ENCODE measurements at regions not wholly inside any gene's neighbourhood (a gene's known extent, or its start where the extent isn't known, plus 50 kb on each side); places are given as distances from the start of the nearest gene placed in this dataset.
A peak's percentile ranks its signal among the peaks of the same experiment; 100 is the strongest.

GRCh38 chr22:46069521-46070214, 80.7 kb upstream of the PPARA start:
- peak; percentile 81 to 94 for DNase-seq (ENCODE audit: low spot score in 2 of 2)
- TF ChIP-seq CTCF (IDR thresholded peaks at IDR 0.05): no peak
- TF ChIP-seq POLR2AphosphoS5 (IDR thresholded peaks at IDR 0.05): peak; percentile 9 to 62 (median 33)
- TF ChIP-seq EP300 (IDR thresholded peaks at IDR 0.05): no peak
- TF ChIP-seq POLR2A (IDR thresholded peaks at IDR 0.05): peak in 1 of 2 donors; percentile 66
- WGBS: 3% methylated on average over 23 of the region's 24 CpGs
- peak overlapping the region; percentile 98 for H3K27ac ChIP-seq
- H3K4me1 ChIP-seq: peaks cover 48% of the 10 kb centered on the region
- no peaks in the 10 kb centered on the region for H3K36me3 ChIP-seq
- peak overlapping the region; percentile 79 for H3K4me3 ChIP-seq
- H3K27me3 ChIP-seq: no peaks in the 10 kb centered on the region
- no peaks in the 10 kb centered on the region for H3K9me3 ChIP-seq

- H3K9me3 ChIP-seq: no peaks in the 10 kb centered on the region
- H3K27me3 ChIP-seq: no peaks in the 10 kb centered on the region
- TF ChIP-seq POLR2A (IDR thresholded peaks at IDR 0.05) (peak in 1 of 2 donors; percentile 6), CTCF (IDR thresholded peaks at IDR 0.05) (no peak), POLR2AphosphoS5 (IDR thresholded peaks at IDR 0.05) (peak in 2 of 3 donors; percentile 31 to 65)
- peak overlapping the region; percentile 98 for H3K27ac ChIP-seq
- 0% methylated on average over 21 of the region's 57 CpGs for WGBS
- H3K4me1 ChIP-seq: peaks cover 48% of the 10 kb centered on the region
- peak; percentile 94 for DNase-seq (ENCODE audit: low spot score in 2 of 2)
- peak overlapping the region; percentile 79 for H3K4me3 ChIP-seq
- no peaks in the 10 kb centered on the region for H3K36me3 ChIP-seq
These were observed 80.0 kb upstream of the PPARA start for GRCh38 chr22:46070215-46070802.

GRCh38 chr22:46070803-46071450, 79.4 kb upstream of the PPARA start:
- peak overlapping the region; percentile 98 for H3K27ac ChIP-seq
- peak overlapping the region; percentile 79 for H3K4me3 ChIP-seq
- no CpG with 5 or more reads among the region's 112 CpGs for WGBS
- no peaks in the 10 kb centered on the region for H3K36me3 ChIP-seq
- peaks cover 48% of the 10 kb centered on the region for H3K4me1 ChIP-seq
- no peaks in the 10 kb centered on the region for H3K9me3 ChIP-seq
- DNase-seq (ENCODE audit: low spot score in 2 of 2): peak in 1 of 2 donors; percentile 79
- no peak for TF ChIP-seq POLR2A (IDR thresholded peaks at IDR 0.05)
- TF ChIP-seq EP300 (IDR thresholded peaks at IDR 0.05): no peak
- TF ChIP-seq CTCF (IDR thresholded peaks at IDR 0.05): no peak
- no peak for TF ChIP-seq POLR2AphosphoS5 (IDR thresholded peaks at IDR 0.05)
- H3K27me3 ChIP-seq: no peaks in the 10 kb centered on the region

- Histone ChIP-seq H3K36me3 (no peaks in the 10 kb centered on the region), H3K9me3 (no peaks in the 10 kb centered on the region), H3K4me3 (peak overlapping the region; percentile 79), H3K27me3 (no peaks in the 10 kb centered on the region), H3K27ac (peak overlapping the region; percentile 98), H3K4me1 (peaks cover 48% of the 10 kb centered on the region)
- DNase-seq (ENCODE audit: low spot score in 2 of 2): peak; percentile 95 to 96
- 1% methylated on average over 25 of the region's 109 CpGs for WGBS
- TF ChIP-seq CTCF (IDR thresholded peaks at IDR 0.05) (no peak), EP300 (IDR thresholded peaks at IDR 0.05) (no peak), POLR2AphosphoS5 (IDR thresholded peaks at IDR 0.05) (peak in 2 of 3 donors; percentile 80 to 90), POLR2A (IDR thresholded peaks at IDR 0.05) (peak in 1 of 2 donors; percentile 58)
These were observed 78.7 kb upstream of the PPARA start for GRCh38 chr22:46071451-46072109.
